ENCODE measurements at regions not wholly inside any gene's neighbourhood (a gene's known extent, or its start where the extent isn't known, plus 50 kb on each side); places are given as distances from the start of the nearest gene placed in this dataset.

GRCh38 chr12:60689137-60689536 is 1093.3 kb downstream of the SLC16A7 start:
- TF ChIP-seq CTCF (IDR thresholded peaks at IDR 0.05; ENCODE audit: low read depth, low read length) (no peak), EZH2phosphoT487 (IDR thresholded peaks at IDR 0.05; ENCODE audit: low read depth) (no peak)
- Histone ChIP-seq H3K4me3 (ENCODE audit: low read length) (no peak overlapping the region), H3K9me3 (ENCODE audit: insufficient read depth, low read length) (no peaks in the 10 kb centered on the region), H3K36me3 (replicated peaks; ENCODE audit: low read depth, low read length) (no peaks in the 10 kb centered on the region), H3K4me2 (ENCODE audit: low read length) (no peak overlapping the region), H3K4me1 (ENCODE audit: low read length) (no peaks in the 10 kb centered on the region), H3K27me3 (ENCODE audit: low read depth, low read length) (no peaks in the 10 kb centered on the region), H3K27ac (ENCODE audit: low read length) (no peak overlapping the region), H3K9ac (ENCODE audit: low read length) (no peak overlapping the region), H2AFZ (ENCODE audit: low read depth, low read length) (no peak overlapping the region), H4K20me1 (ENCODE audit: insufficient read depth, low read length) (no peaks in the 10 kb centered on the region), H3K79me2 (ENCODE audit: low read length) (no peaks in the 10 kb centered on the region)

- Histone ChIP-seq H3K36me3 (replicated peaks; ENCODE audit: low read depth, low read length) (no peaks in the 10 kb centered on the region), H3K27me3 (ENCODE audit: low read depth, low read length) (no peaks in the 10 kb centered on the region), H2AFZ (ENCODE audit: low read depth, low read length) (no peak overlapping the region), H3K4me3 (ENCODE audit: low read length) (no peak overlapping the region), H3K27ac (ENCODE audit: low read length) (no peak overlapping the region), H3K4me1 (ENCODE audit: low read length) (no peaks in the 10 kb centered on the region), H4K20me1 (ENCODE audit: insufficient read depth, low read length) (no peaks in the 10 kb centered on the region), H3K4me2 (ENCODE audit: low read length) (no peak overlapping the region), H3K79me2 (ENCODE audit: low read length) (no peaks in the 10 kb centered on the region), H3K9ac (ENCODE audit: low read length) (no peak overlapping the region), H3K9me3 (ENCODE audit: insufficient read depth, low read length) (no peaks in the 10 kb centered on the region)
- TF ChIP-seq CTCF (IDR thresholded peaks at IDR 0.05; ENCODE audit: low read depth, low read length) (no peak), EZH2phosphoT487 (IDR thresholded peaks at IDR 0.05; ENCODE audit: low read depth) (no peak)
Measured at GRCh38 chr12:60693019-60693626, 1097.3 kb downstream of the SLC16A7 start.

GRCh38 chr12:60704171-60704914 is 1108.5 kb downstream of the SLC16A7 start:
- H4K20me1 ChIP-seq (ENCODE audit: insufficient read depth, low read length) = no peaks in the 10 kb centered on the region
- no peak for TF ChIP-seq CTCF (IDR thresholded peaks at IDR 0.05; ENCODE audit: low read depth, low read length)
- TF ChIP-seq EZH2phosphoT487 (IDR thresholded peaks at IDR 0.05; ENCODE audit: low read depth) = no peak
- no peak overlapping the region for H3K4me3 ChIP-seq (ENCODE audit: low read length)
- H3K27me3 ChIP-seq (ENCODE audit: low read depth, low read length) = no peaks in the 10 kb centered on the region
- no peaks in the 10 kb centered on the region for H3K9me3 ChIP-seq (ENCODE audit: insufficient read depth, low read length)
- no peaks in the 10 kb centered on the region for H3K79me2 ChIP-seq (ENCODE audit: low read length)
- H3K36me3 ChIP-seq (replicated peaks; ENCODE audit: low read depth, low read length) = no peaks in the 10 kb centered on the region
- H3K4me1 ChIP-seq (ENCODE audit: low read length) = no peaks in the 10 kb centered on the region
- no peak overlapping the region for H3K4me2 ChIP-seq (ENCODE audit: low read length)
- H2AFZ ChIP-seq (ENCODE audit: low read depth, low read length) = no peak overlapping the region
- H3K9ac ChIP-seq (ENCODE audit: low read length) = no peak overlapping the region
- H3K27ac ChIP-seq (ENCODE audit: low read length) = no peak overlapping the region

GRCh38 chr12:60710246-60710645 is 1114.4 kb downstream of the SLC16A7 start:
- no peaks in the 10 kb centered on the region for H3K27me3 ChIP-seq (ENCODE audit: low read depth, low read length)
- no peak overlapping the region for H2AFZ ChIP-seq (ENCODE audit: low read depth, low read length)
- H3K9me3 ChIP-seq (ENCODE audit: insufficient read depth, low read length) = no peaks in the 10 kb centered on the region
- no peaks in the 10 kb centered on the region for H3K4me1 ChIP-seq (ENCODE audit: low read length)
- TF ChIP-seq CTCF (IDR thresholded peaks at IDR 0.05; ENCODE audit: low read depth, low read length) (no peak), EZH2phosphoT487 (IDR thresholded peaks at IDR 0.05; ENCODE audit: low read depth) (no peak)
- no peak overlapping the region for H3K4me3 ChIP-seq (ENCODE audit: low read length)
- no peak overlapping the region for H3K4me2 ChIP-seq (ENCODE audit: low read length)
- H3K27ac ChIP-seq (ENCODE audit: low read length) = no peak overlapping the region
- H4K20me1 ChIP-seq (ENCODE audit: insufficient read depth, low read length) = no peaks in the 10 kb centered on the region
- H3K9ac ChIP-seq (ENCODE audit: low read length) = no peak overlapping the region
- no peaks in the 10 kb centered on the region for H3K36me3 ChIP-seq (replicated peaks; ENCODE audit: low read depth, low read length)
- no peaks in the 10 kb centered on the region for H3K79me2 ChIP-seq (ENCODE audit: low read length)

Measured in OCI-LY3 (cell line).